Sigmoid colon (tissue), 3 donors: ENCODE measurements at regions not wholly inside any gene's neighbourhood (a gene's known extent, or its start where the extent isn't known, plus 50 kb on each side); places are given as distances from the start of the nearest gene placed in this dataset.

Experiments
- CTCF ChIP-seq, 4 experiments: fragments of 450-650 bp in 3 of 4; fragments of 200-600 bp in 1 of 4; IDR thresholded peaks; one replicate each; pipeline ENCODE4 v1.5.1; 2016 to 2019; ENCODE audit warnings: antibody characterized with exemption in 4 of 4, mild to moderate bottlenecking in 3 of 4, moderate library complexity in 2 of 4
- POLR2A ChIP-seq, 2 donors: fragments of 450-650 bp; IDR thresholded peaks; one replicate each; pipeline ENCODE4 v1.6.1; 2016; ENCODE audit warnings: antibody characterized with exemption in 2 of 2, mild to moderate bottlenecking in 2 of 2, moderate library complexity in 2 of 2

DNA sequence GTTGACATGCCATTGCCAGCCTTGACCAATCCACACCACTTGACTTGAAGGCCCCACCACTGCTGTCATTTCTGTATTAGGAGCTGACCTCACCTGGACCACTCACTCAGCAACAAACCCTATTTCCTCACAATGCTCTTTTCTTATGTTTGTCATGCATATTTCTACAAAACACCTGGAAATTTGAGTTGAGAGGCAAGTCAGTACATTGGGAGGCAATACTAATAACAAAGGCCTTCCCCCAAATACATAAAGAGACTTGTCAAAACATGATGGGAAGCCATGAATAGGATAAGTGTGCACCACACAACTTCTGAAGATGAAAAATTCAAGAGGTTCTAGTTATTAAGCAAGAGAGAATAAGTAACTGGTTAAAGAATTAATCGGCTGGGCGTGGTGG, 77.9 kb upstream of the POU2AF2 start:
- TF ChIP-seq POLR2A (IDR thresholded peaks at IDR 0.05), result no peak
- no peak for TF ChIP-seq CTCF (IDR thresholded peaks at IDR 0.05)
